Transverse colon (tissue), 3 donors: ENCODE measurements at regions not wholly inside any gene's neighbourhood (a gene's known extent, or its start where the extent isn't known, plus 50 kb on each side); places are given as distances from the start of the nearest gene placed in this dataset.

ENCODE experiments used
- CTCF ChIP-seq, 5 experiments: fragments of 200-600 bp in 3 of 5; fragments of 450-650 bp in 2 of 5; sonication (generic) in 3 of 5; IDR thresholded peaks; 1 replicate in 2 of 5; 2 replicates in 3 of 5; pipeline ENCODE4 v1.5.1; 2016 to 2017; ENCODE audit warnings: antibody characterized with exemption in 5 of 5, inconsistent platforms in 3 of 5, mild to moderate bottlenecking in 2 of 5, moderate library complexity in 1 of 5
- EP300 ChIP-seq: sonication (generic); formaldehyde crosslinking; IDR thresholded peaks from one replicate; pipeline ENCODE4 v1.6.1; 2017; ENCODE audit warnings: antibody characterized with exemption, low read depth
- POLR2A ChIP-seq: fragments of 450-650 bp; IDR thresholded peaks from one replicate; pipeline ENCODE4 v1.6.1; 2016; ENCODE audit warnings: antibody characterized with exemption, mild to moderate bottlenecking, moderate library complexity

- TF ChIP-seq POLR2A (no peak), EP300 (no peak), CTCF (IDR thresholded peaks at IDR 0.05) (no peak)
Measured at GRCh38 chr6:94683409-94683808, 893.9 kb upstream of the MANEA start.
